ENCODE measurements at regions not wholly inside any gene's neighbourhood (a gene's known extent, or its start where the extent isn't known, plus 50 kb on each side); places are given as distances from the start of the nearest gene placed in this dataset.

GRCh38 chr7:136807598-136807997 lies 60.9 kb upstream of the CHRM2 start:
- DNase-seq (ENCODE audit: low read depth in 4 of 4, low spot score in 3 of 4), result no peak

DNA sequence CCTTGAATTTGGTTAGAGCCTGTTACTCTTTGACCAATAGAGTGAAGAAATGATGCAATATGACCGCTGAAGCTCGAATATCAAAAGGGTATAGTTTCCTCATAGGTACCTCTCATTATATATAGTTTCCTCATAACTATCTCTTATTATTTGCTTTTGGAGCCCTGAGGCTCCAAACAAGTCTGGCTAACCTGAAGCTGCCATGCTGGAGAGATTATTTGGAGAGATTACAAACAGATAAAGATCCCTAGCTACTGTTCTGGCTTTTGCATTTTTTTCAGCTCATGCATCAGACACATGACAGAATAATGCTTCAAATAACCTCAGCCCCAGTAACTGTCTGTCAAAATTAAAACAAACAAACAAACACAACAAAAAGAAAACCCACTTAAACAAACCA lies 65.4 kb upstream of the CHRM2 start:
- no peak for DNase-seq (ENCODE audit: low read depth in 4 of 4, low spot score in 3 of 4)

DNA sequence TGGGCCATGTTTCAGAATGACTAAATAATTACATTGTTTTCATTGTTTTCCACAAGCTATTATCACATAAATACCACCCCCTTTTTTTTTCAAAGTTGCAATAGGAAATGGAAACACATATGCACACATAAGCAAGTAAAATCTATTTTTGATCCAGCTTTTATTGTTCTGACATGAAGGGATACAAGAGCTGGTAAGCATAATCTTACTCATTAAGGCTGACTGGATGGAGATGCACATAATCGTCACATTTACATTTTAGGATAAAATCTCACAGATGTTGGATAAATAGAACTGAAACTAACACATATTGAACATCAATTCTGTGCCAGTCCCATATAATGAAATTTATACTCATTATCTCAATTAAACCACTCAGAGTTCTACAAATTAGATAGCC lies 84.5 kb upstream of the CHRM2 start:
- DNase-seq (ENCODE audit: low read depth in 4 of 4, low spot score in 3 of 4), result no peak

DNA sequence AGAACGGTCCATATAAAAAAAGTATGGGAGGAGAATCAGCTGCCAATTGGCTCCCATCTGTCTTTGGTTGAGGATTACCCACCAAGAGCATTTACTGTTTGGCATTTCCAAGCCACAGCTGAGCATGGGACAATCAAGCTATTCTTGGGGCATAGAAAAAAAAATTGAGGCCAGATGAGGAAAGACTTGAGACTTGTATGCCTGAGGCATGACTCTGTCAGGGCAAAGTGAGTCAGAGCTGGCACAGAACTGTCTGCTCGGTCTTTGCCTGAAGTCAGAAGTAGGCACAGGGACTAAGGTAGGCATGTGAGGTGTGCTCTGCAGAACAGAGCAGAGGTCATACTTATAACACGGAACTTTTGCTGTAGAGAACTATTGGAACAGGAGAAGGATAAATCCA lies 126.5 kb upstream of the CHRM2 start:
- DNase-seq (ENCODE audit: low read depth in 4 of 4, low spot score in 3 of 4), result no peak

DNA sequence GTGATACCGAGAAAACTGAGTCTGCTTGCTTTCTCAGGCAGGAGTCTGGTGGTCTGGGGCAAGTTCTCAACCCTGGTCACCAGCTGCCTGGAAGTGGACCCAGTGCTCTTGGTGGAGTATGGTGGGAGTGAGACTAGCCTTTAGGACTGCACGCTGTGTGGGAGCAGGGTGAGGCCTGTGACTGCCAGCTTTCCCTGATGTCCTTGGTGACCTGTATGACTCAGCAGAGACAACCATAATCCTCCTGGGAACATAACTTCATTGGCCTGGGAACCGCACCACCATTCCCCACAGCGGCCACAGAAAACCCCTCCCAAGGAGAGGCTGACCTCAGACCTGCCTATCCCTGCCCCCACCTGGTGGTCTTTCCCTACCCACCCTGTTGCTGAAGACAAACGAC lies 139.5 kb upstream of the CHRM2 start:
- DNase-seq (ENCODE audit: low read depth in 4 of 4, low spot score in 3 of 4), result no peak

DNA sequence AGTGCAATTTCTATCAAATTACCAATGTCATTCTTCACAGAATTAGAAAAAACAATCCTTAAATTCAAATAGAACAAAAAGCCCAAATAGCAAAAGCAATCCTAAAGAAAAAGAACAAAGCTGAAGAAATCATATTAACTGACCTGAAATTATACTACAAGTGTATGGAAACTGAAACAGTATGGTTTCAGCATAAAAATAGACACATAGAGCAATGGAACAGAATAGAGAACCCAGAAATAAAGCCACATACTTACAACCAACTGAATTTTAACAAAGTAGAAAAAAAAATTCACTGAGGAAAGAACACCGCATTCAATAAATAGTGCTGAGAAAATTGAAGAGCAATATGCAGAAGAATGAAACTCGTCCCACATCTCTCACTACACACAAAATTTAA lies 142.0 kb upstream of the CHRM2 start:
- no peak for DNase-seq (ENCODE audit: low read depth in 4 of 4, low spot score in 3 of 4)

GRCh38 chr7:136717910-136718557 lies 150.4 kb upstream of the CHRM2 start:
- DNase-seq (ENCODE audit: low read depth in 4 of 4, low spot score in 3 of 4), result no peak

GRCh38 chr7:136714062-136714461 lies 154.4 kb upstream of the CHRM2 start:
- no peak for DNase-seq (ENCODE audit: low read depth in 4 of 4, low spot score in 3 of 4)

DNA sequence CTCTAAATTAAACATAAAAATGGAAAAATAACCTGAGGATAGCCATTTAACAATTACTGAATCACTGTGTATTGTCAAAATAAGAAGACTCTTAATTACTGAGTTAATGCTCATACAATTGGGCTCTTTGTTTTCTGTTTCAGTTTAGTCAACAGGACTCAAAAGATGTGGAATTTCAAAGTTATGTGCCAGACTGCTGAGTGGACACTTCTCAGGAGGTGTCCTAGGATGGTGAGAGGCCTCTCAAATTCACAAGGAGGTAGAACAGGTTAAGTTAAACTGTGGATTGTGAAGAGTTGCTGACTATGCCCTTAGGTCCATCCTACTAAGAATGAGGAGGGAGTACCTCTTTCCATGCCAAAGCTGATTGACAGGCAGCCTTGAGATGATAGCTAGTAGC lies 157.7 kb upstream of the CHRM2 start:
- no peak for DNase-seq (ENCODE audit: low read depth in 4 of 4, low spot score in 3 of 4)

DNA sequence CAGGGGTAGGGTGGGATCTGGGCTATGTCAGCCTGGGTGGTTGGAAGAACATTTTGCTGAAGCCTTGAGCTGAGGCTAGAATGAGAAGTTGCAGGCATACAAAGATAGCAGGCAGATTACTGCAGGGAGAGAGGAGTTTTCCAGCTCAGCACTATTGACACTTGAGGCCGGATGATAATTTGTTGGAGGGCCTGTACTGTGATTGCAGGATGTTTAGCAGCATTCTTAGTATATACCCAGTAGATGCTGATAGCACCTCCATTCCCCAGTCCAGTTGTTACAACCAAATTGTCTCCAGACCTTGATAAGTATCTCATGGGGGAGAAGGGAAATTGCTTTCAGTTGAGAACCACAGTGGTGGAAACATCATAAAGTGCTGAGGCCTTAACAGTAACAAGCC lies 158.6 kb upstream of the CHRM2 start:
- DNase-seq (ENCODE audit: low read depth in 4 of 4, low spot score in 3 of 4), result no peak

DNA sequence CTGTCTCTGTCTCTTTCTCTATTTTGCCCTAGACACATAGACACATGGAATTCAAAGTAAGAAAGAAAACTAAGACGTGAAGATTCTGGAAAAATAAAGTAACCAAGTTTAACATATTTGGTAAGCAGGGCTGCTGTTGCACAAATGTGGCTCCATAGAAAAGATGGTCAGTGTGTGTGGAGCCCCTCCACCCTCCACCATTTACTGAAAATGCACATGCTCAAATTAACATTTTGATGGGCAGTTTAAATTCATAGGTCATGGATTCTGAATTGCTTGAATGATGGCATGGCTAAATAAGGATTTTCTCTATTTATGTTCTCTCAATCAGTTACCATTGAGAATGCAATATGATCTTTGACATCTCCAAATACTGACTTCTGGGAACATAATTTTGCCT lies 165.5 kb upstream of the CHRM2 start:
- DNase-seq (ENCODE audit: low read depth in 4 of 4, low spot score in 3 of 4), result no peak

- no peak for DNase-seq (ENCODE audit: low read depth in 4 of 4, low spot score in 3 of 4)
Measured at GRCh38 chr7:136698977-136699376, 169.5 kb upstream of the CHRM2 start.

DNA sequence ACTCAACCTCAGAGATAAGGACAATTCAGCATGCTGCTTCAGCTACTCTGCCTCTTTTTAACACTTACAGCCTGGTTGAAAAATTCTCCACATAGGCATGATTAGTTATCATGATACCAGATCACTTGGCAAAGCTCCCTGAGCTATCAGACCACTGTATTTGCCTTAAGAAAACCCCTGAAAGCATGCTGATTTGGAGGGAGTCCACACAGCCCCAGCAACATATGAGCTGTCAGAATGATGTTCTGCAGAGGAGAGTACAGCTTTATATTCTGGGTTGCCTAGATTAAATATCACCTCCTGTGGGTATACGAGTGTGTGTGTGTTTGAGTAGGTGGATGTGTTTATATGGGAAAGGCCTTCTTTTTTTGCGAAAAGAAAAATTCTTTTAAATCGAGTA lies 170.2 kb upstream of the CHRM2 start:
- DNase-seq (ENCODE audit: low read depth in 4 of 4, low spot score in 3 of 4), result no peak

- no peak for DNase-seq (ENCODE audit: low read depth in 4 of 4, low spot score in 3 of 4)
Measured at GRCh38 chr7:136697271-136697670, 171.2 kb upstream of the CHRM2 start.

GRCh38 chr7:136693166-136694119 lies 175.0 kb upstream of the CHRM2 start:
- no peak for DNase-seq (ENCODE audit: low read depth in 4 of 4, low spot score in 3 of 4)

DNA sequence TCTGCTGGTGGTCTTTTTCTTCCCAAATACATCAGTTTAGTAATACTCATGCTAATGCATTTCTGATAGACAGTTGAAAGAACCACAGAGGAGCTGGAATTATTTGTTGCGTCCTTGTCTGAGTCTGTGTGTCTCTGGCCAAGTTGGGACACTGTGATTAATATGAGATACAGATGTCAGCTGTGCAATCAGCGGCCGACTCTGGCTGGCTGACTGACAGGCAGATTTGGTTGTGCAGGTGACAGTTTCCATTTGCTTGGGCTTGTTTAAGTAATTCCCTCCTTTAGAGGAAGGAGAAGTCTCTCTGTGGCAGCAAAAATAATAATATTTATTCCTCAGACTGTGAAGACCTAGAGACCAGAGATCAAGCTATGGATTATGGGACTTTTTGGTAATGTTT lies 176.2 kb upstream of the CHRM2 start:
- DNase-seq (ENCODE audit: low read depth in 4 of 4, low spot score in 3 of 4), result no peak

DNA sequence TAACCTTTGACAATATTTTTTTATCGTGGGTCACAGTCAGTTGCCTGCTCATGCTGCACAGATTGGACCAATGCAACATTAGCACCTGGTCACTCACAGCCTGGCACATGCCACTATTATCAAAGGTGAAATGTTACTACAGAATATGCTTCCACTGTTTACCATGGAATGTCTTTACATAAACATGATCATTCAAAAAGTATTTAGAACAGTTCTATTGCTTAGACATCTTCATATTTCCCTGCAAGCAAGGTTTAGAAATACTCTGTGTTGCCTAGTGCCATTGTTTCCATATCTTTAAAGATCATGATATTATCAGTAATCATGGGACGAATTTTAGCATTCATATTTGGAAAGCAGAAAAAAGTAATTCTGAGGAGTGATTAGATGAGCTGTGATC lies 179.9 kb upstream of the CHRM2 start:
- DNase-seq (ENCODE audit: low read depth in 4 of 4, low spot score in 3 of 4), result no peak

- no peak for DNase-seq (ENCODE audit: low read depth in 4 of 4, low spot score in 3 of 4)
Measured at GRCh38 chr7:136687693-136688322, 180.6 kb upstream of the CHRM2 start.

DNA sequence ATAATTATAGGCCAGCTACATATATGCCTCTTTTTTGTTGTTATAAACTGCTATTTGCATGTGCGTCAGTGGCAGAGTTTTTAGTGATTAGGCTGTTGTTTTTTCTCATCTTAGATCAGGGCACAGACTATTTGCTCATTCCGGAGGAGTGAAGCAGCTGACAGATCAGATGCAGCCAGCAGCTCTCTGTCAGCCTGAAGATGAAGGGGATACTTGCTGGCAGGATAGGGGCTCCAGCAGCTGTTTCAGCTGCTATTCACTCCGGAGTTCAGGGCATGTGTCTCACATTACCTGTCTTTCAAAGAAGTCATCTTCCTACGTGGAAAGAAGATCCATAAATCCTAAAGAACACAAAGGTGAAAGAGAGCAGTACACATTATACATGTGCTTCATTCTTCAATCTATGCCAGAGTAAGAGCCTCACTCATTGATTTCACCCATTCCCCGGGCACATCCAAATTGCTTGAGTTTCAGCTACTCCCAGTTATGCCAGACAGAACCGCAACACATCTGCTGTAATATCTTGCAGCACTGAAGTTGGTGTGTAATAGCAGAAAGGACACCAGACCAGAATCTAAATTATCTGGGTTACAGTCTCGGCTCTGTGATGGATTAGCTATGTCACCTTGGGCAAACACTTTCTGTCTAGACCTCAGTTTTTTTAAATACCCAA lies 182.8 kb upstream of the CHRM2 start:
- DNase-seq (ENCODE audit: low read depth in 4 of 4, low spot score in 3 of 4), result no peak

DNA sequence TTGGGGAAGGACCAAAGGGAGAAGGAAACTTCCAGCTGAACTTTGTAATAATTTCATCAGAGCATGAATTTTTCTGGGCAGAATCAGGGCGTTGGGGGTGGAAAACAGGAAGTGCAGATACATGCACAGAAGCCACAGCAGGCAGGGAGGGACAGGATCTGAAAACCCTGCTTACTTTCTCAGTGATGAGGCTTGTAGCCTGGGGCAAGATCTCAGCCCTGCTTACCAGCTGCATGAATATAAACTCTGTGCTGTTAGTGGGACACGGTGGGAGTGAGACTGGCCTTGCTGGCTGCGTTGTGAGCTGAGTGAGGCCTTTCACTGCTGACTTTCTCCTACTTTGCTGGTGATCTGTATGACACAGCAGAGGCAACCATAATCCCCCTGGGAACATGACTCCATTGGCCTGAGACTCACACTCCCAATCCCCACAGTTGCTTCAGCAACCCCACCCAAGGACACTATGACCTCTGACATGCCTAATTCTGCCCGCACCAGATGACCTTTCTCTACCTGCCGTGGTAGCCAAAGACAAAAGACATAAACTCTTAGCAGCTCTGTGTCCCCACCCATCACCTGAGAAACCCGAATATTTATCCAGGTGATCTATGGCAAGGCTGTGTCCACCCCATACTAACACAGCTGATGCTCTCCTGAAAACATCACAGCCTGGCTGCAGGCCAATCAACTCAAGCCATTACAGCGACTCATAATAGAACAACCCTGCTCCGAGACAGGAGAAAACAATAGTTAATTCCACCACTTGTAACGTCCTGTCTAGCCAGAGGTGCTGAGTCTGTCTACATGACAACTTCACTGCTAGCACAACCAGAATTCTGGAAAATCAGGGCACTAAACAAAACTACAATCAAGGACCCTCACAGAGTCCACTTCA lies 190.7 kb upstream of the CHRM2 start:
- no peak for DNase-seq (ENCODE audit: low read depth in 4 of 4, low spot score in 3 of 4)
